ENCODE measurements at regions not wholly inside any gene's neighbourhood (a gene's known extent, or its start where the extent isn't known, plus 50 kb on each side); places are given as distances from the start of the nearest gene placed in this dataset.

GRCh38 chr6:126831461-126831860 is 287.0 kb upstream of the RSPO3 start:
- no peak for DNase-seq
- Mint-ChIP-seq H3K27ac (no peak overlapping the region), H3K9me3 (no peaks in the 10 kb centered on the region), H3K36me3 (ENCODE audit: low read depth) (no peaks in the 10 kb centered on the region), H3K27me3 (no peaks in the 10 kb centered on the region), H3K4me3 (no peak overlapping the region), H3K4me1 (ENCODE audit: low read depth) (no peaks in the 10 kb centered on the region)
- intact Hi-C loops (cut with micrococcal nuclease): no loop called here
- POLR2A ChIA-PET: no interaction called here
- ATAC-seq: no peak
- TF ChIP-seq, protein P1, sequence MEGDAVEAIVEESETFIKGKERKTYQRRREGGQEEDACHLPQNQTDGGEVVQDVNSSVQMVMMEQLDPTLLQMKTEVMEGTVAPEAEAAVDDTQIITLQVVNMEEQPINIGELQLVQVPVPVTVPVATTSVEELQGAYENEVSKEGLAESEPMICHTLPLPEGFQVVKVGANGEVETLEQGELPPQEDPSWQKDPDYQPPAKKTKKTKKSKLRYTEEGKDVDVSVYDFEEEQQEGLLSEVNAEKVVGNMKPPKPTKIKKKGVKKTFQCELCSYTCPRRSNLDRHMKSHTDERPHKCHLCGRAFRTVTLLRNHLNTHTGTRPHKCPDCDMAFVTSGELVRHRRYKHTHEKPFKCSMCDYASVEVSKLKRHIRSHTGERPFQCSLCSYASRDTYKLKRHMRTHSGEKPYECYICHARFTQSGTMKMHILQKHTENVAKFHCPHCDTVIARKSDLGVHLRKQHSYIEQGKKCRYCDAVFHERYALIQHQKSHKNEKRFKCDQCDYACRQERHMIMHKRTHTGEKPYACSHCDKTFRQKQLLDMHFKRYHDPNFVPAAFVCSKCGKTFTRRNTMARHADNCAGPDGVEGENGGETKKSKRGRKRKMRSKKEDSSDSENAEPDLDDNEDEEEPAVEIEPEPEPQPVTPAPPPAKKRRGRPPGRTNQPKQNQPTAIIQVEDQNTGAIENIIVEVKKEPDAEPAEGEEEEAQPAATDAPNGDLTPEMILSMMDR (IDR thresholded peaks at IDR 0.05): no peak
- CTCF ChIA-PET: no interaction called here

- TF ChIP-seq, protein P1 (IDR thresholded peaks at IDR 0.05): no peak
- ATAC-seq: no peak
- POLR2A ChIA-PET: no interaction called here
- Mint-ChIP-seq H3K36me3 (ENCODE audit: low read depth) (no peaks in the 10 kb centered on the region), H3K27ac (no peak overlapping the region), H3K4me1 (ENCODE audit: low read depth) (no peaks in the 10 kb centered on the region), H3K9me3 (no peaks in the 10 kb centered on the region), H3K4me3 (no peak overlapping the region), H3K27me3 (no peaks in the 10 kb centered on the region)
- DNase-seq: no peak
- CTCF ChIA-PET: no interaction called here
- intact Hi-C loops (cut with micrococcal nuclease): no loop called here
Measured at GRCh38 chr6:126842769-126843168, 275.7 kb upstream of the RSPO3 start.

DNA sequence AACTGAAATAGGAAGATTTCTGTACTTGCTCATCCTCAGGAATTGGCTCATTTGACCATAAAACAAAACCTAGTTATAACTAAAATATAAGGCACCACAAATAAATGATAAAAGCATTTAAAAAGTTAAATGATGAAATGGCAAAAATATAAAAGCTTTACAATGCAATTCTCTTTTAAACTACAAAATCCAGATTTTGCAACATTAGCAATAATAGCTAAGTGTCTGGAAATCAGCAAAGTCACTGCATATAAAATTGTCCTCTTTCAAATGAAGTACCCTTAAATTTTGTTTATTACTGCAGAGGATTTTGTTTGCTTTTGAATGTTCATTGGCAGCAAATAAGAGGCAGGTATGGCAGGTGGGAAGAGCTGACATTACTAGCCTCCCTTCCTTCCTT is 270.4 kb upstream of the RSPO3 start:
- Mint-ChIP-seq H3K27me3 (no peaks in the 10 kb centered on the region), H3K9me3 (peaks cover 1% of the 10 kb centered on the region), H3K4me3 (no peak overlapping the region), H3K36me3 (ENCODE audit: low read depth) (no peaks in the 10 kb centered on the region), H3K27ac (no peak overlapping the region), H3K4me1 (ENCODE audit: low read depth) (no peaks in the 10 kb centered on the region)
- ATAC-seq (no peak), DNase-seq (no peak)
- TF ChIP-seq, protein P1 (IDR thresholded peaks at IDR 0.05): no peak
- intact Hi-C loops (cut with micrococcal nuclease): no loop called here
- ChIA-PET POLR2A (no interaction called here), CTCF (no interaction called here)

DNA sequence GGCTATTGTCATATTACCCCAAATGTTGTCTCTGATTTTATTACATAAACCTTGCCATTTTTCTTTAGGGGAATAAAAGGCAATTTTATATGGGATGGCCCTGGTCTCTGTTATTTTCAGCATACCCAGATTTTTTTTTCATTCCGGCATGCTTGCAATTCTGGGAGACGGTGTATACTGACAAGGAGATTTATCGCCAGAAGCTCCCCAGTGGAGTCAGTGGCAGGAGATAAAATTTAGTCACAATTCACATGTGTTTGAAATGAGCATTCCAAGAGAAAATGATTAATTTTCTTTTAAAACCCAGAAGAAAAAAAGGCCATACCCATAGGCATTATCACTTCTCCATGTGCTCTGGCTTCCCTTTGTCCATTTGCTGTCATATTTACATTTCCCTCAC is 250.8 kb upstream of the RSPO3 start:
- TF ChIP-seq, protein P1 (IDR thresholded peaks at IDR 0.05): no peak
- DNase-seq (no peak), ATAC-seq (no peak)
- no peak overlapping the region for H3K27ac Mint-ChIP-seq
- H3K4me3 Mint-ChIP-seq: no peak overlapping the region
- ChIA-PET CTCF (no interaction called here), POLR2A (interaction anchor here (0.5 kb wide), 1 partner anchor 46 kb away, joined by 3 read pairs; no protein-coding TSS in a partner anchor)
- H3K27me3 Mint-ChIP-seq: peaks cover 3% of the 10 kb centered on the region
- no peaks in the 10 kb centered on the region for H3K9me3 Mint-ChIP-seq
- no peaks in the 10 kb centered on the region for H3K36me3 Mint-ChIP-seq (ENCODE audit: low read depth)
- intact Hi-C loops (cut with micrococcal nuclease): no loop called here
- H3K4me1 Mint-ChIP-seq (ENCODE audit: low read depth): no peaks in the 10 kb centered on the region

GRCh38 chr6:126873351-126873750 is 245.1 kb upstream of the RSPO3 start:
- intact Hi-C loops (cut with micrococcal nuclease): no loop called here
- Mint-ChIP-seq H3K9me3 (no peaks in the 10 kb centered on the region), H3K4me3 (no peak overlapping the region), H3K36me3 (ENCODE audit: low read depth) (no peaks in the 10 kb centered on the region), H3K27ac (no peak overlapping the region), H3K27me3 (peaks cover 3% of the 10 kb centered on the region), H3K4me1 (ENCODE audit: low read depth) (no peaks in the 10 kb centered on the region)
- ChIA-PET CTCF (no interaction called here), POLR2A (no interaction called here)
- ATAC-seq (no peak), DNase-seq (no peak)
- TF ChIP-seq, protein P1 (IDR thresholded peaks at IDR 0.05): no peak
